DND-41 (cell line): ENCODE measurements at regions not wholly inside any gene's neighbourhood (a gene's known extent, or its start where the extent isn't known, plus 50 kb on each side); places are given as distances from the start of the nearest gene placed in this dataset.
"Not testable (repeated sequence)": the region's sequence is repeated elsewhere in the genome, so short reads cannot be mapped to it uniquely, and the experiment has no call there.

Experiments used
- ATAC-seq: fragments of 200-7000 bp; cut with Tn5 transposase; 3 replicates; pipeline ENCODE4 v1.9.1; 2021; ENCODE audit warnings: low read depth; ENCODE audit not compliant: insufficient read depth
- DNase-seq: peaks from one replicate; pipeline ENCODE4 v3.0.0-alpha.2; 2020
- H2AFZ ChIP-seq: 2 replicates; pipeline ENCODE4 v1.6.0; 2012; ENCODE audit warnings: low read depth, low read length
- H3K27ac ChIP-seq: 2 replicates; pipeline ENCODE4 v1.5.1; 2012; ENCODE audit warnings: low read length, inconsistent platforms
- H3K27me3 ChIP-seq: fragments of 200-600 bp; sonication (generic); 2 replicates; pipeline ENCODE4 v1.6.0; 2012; ENCODE audit warnings: low read length, mild to moderate bottlenecking, inconsistent platforms; ENCODE audit not compliant: insufficient read depth, poor library complexity
- H3K36me3 ChIP-seq: 2 replicates; pipeline ENCODE4 v1.5.1; 2012; ENCODE audit warnings: low read length, inconsistent platforms; ENCODE audit not compliant: insufficient read depth
- H3K4me1 ChIP-seq: 2 replicates; pipeline ENCODE4 v1.5.1; 2012; ENCODE audit warnings: mild to moderate bottlenecking, low read length; ENCODE audit not compliant: insufficient read depth
- H3K4me2 ChIP-seq: 2 replicates; pipeline ENCODE4 v1.6.0; 2012; ENCODE audit warnings: mild to moderate bottlenecking, moderate library complexity, low read length, inconsistent platforms; ENCODE audit not compliant: insufficient read depth
- H3K4me3 ChIP-seq, 2 experiments: fragments of 200-600 bp in 1 of 2; shearing (Covaris generic) in 1 of 2; 2 replicates each; pipeline ENCODE4 v1.5.1; 2012 to 2016; ENCODE audit warnings: inconsistent platforms in 2 of 2, low read length in 2 of 2, mild to moderate bottlenecking in 2 of 2, low read depth in 1 of 2, moderate library complexity in 1 of 2
- H3K79me2 ChIP-seq: 2 replicates; pipeline ENCODE4 v1.6.0; 2012; ENCODE audit warnings: low read length, inconsistent platforms; ENCODE audit not compliant: insufficient read depth
- H3K9ac ChIP-seq: 2 replicates; pipeline ENCODE4 v1.6.0; 2012; ENCODE audit warnings: low read depth, mild to moderate bottlenecking, inconsistent platforms, low read length, moderate library complexity
- H3K9me3 ChIP-seq: 2 replicates; pipeline ENCODE4 v1.5.1; 2012; ENCODE audit warnings: low read length, moderate library complexity, mild to moderate bottlenecking, inconsistent platforms; ENCODE audit not compliant: insufficient read depth, severe bottlenecking
- H4K20me1 ChIP-seq: 2 replicates; pipeline ENCODE4 v1.6.0; 2012; ENCODE audit warnings: low read length; ENCODE audit not compliant: insufficient read depth
- EZH2 ChIP-seq: IDR thresholded peaks from 3 replicates; pipeline ENCODE4 v1.6.1; 2012; ENCODE audit warnings: borderline replicate concordance, low read depth, mild to moderate bottlenecking, moderate library complexity, low read length, inconsistent platforms; ENCODE audit not compliant: severe bottlenecking
- TF ChIP-seq, protein P1 (sequence below): IDR thresholded peaks from 2 replicates; pipeline ENCODE4 v1.5.1; 2012; ENCODE audit warnings: borderline replicate concordance, low read length, moderate library complexity, mild to moderate bottlenecking; ENCODE audit not compliant: poor library complexity, severe bottlenecking; ENCODE audit errors: extremely low read depth

DNA sequence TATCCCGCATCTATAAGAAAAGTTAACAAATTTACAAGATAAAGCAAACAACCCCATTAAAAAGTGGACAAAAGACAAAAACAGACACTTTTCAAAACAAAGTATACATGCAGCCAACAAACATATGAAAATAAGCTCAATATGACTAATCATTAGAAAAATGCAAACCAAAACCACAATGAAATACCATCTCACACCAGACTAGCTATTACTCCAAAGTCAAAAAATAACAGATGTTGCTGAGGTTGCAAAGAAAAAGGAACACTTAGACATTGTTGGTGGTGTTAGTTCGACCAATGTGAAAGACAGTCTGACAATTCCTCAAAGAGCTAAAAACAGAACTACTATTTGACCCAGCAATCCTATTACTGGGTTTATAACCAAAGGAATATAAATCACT is 968.6 kb upstream of the USP15 start:
- Histone ChIP-seq H2AFZ (no peak overlapping the region), H4K20me1 (no peaks in the 10 kb centered on the region), H3K4me3 (no peak overlapping the region), H3K4me1 (no peaks in the 10 kb centered on the region), H3K36me3 (no peaks in the 10 kb centered on the region), H3K4me2 (no peak overlapping the region), H3K9me3 (peaks cover 11% of the 10 kb centered on the region), H3K9ac (no peak overlapping the region), H3K27ac (no peak overlapping the region), H3K27me3 (no peaks in the 10 kb centered on the region), H3K79me2 (no peaks in the 10 kb centered on the region)
- ATAC-seq (no peak), DNase-seq (no peak)
- TF ChIP-seq, protein P1, sequence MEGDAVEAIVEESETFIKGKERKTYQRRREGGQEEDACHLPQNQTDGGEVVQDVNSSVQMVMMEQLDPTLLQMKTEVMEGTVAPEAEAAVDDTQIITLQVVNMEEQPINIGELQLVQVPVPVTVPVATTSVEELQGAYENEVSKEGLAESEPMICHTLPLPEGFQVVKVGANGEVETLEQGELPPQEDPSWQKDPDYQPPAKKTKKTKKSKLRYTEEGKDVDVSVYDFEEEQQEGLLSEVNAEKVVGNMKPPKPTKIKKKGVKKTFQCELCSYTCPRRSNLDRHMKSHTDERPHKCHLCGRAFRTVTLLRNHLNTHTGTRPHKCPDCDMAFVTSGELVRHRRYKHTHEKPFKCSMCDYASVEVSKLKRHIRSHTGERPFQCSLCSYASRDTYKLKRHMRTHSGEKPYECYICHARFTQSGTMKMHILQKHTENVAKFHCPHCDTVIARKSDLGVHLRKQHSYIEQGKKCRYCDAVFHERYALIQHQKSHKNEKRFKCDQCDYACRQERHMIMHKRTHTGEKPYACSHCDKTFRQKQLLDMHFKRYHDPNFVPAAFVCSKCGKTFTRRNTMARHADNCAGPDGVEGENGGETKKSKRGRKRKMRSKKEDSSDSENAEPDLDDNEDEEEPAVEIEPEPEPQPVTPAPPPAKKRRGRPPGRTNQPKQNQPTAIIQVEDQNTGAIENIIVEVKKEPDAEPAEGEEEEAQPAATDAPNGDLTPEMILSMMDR: no peak
- TF ChIP-seq EZH2: no peak

DNA sequence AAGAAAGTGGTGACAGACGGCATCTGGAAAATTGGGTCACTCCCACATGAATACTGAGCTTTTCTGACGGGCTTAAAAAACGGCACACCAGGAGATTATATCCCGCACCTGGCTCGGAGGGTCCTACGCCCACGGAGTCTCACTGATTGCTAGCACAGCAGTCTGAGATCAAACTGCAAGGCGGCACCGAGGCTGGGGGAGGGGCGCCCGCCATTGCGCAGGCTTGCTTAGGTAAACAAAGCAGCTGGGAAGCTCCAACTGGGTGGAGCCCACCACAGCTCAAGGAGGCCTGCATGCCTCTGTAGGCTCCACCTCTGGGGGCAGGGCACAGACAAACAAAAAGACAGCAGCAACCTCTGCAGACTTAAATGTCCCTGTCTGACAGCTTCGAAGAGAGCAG is 966.2 kb upstream of the USP15 start:
- H2AFZ ChIP-seq: not testable (repeated sequence)

DNA sequence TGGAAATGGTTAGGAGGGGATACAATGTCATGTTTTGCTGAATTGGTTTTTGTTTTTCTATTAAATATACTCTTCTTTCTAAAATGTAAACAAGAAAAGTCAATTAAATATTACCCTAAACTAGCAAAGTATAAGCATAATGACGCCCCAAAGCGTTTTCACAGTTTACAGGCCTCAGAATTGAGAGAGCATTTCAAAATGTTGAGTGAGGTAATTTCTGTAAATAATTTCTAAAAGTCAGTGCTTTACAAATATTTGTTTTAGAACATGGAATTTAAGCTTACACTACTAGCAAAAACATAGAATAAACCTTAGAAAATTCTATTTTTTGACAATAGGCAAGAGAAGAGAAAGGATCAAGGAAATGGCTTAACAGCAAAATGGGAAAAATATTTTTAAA is 958.4 kb upstream of the USP15 start:
- H3K4me2 ChIP-seq: no peak overlapping the region
- H3K79me2 ChIP-seq: no peaks in the 10 kb centered on the region
- H3K36me3 ChIP-seq: no peaks in the 10 kb centered on the region
- H3K4me3 ChIP-seq: no peak overlapping the region
- TF ChIP-seq, protein P1: no peak
- TF ChIP-seq EZH2: no peak
- H4K20me1 ChIP-seq: no peaks in the 10 kb centered on the region
- no peaks in the 10 kb centered on the region for H3K4me1 ChIP-seq
- ATAC-seq (no peak), DNase-seq (no peak)
- H3K27ac ChIP-seq: no peak overlapping the region
- no peak overlapping the region for H3K9ac ChIP-seq
- H3K27me3 ChIP-seq: no peaks in the 10 kb centered on the region
- H2AFZ ChIP-seq: no peak overlapping the region
- no peaks in the 10 kb centered on the region for H3K9me3 ChIP-seq

More for the DNA sequence above, 966.2 kb upstream of the USP15 start:
- not testable (repeated sequence) for H3K4me1 ChIP-seq, H3K79me2 ChIP-seq, H3K4me3 ChIP-seq, H3K9me3 ChIP-seq, H3K27me3 ChIP-seq, ATAC-seq, H3K9ac ChIP-seq, DNase-seq, H3K36me3 ChIP-seq, H4K20me1 ChIP-seq, H3K27ac ChIP-seq, H3K4me2 ChIP-seq

DNA sequence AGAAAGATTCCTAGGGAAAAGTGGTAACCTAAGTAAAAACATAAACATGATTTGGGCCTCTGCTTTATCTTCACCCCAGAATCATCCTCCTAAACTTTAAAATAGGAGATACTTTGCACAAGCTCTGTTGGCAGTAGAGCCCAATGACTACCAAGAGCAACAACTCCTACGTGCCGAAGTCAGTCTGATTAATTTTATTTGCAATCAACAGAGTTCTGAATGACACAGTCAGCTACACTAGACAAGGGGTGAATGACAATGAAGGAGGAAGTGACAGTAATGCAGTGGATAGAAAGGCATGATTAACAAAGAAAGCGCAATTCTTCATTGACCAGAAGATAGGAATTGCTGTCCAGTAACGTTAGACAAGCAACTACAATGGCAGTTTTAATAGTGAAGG is 957.9 kb upstream of the USP15 start:
- no peak overlapping the region for H3K27ac ChIP-seq
- no peak overlapping the region for H2AFZ ChIP-seq
- no peaks in the 10 kb centered on the region for H3K4me1 ChIP-seq
- no peak overlapping the region for H3K4me3 ChIP-seq
- ATAC-seq (no peak), DNase-seq (no peak)
- H3K79me2 ChIP-seq: no peaks in the 10 kb centered on the region
- no peak for TF ChIP-seq EZH2
- TF ChIP-seq, protein P1: no peak
- no peaks in the 10 kb centered on the region for H3K27me3 ChIP-seq
- no peaks in the 10 kb centered on the region for H3K9me3 ChIP-seq
- H3K9ac ChIP-seq: no peak overlapping the region
- H3K36me3 ChIP-seq: no peaks in the 10 kb centered on the region
- H3K4me2 ChIP-seq: no peak overlapping the region
- H4K20me1 ChIP-seq: no peaks in the 10 kb centered on the region
